ENCODE measurements at regions not wholly inside any gene's neighbourhood (a gene's known extent, or its start where the extent isn't known, plus 50 kb on each side); places are given as distances from the start of the nearest gene placed in this dataset.

- no peak for TF ChIP-seq POLR2A (IDR thresholded peaks at IDR 0.05)
- TF ChIP-seq CTCF (IDR thresholded peaks at IDR 0.05), result no peak
These were observed 189.2 kb upstream of the NR4A3 start for GRCh38 chr9:99632349-99633038.

Measured in thyroid gland (tissue), 4 donors.